Lower lobe of right lung (tissue), 2 donors: ENCODE measurements at regions not wholly inside any gene's neighbourhood (a gene's known extent, or its start where the extent isn't known, plus 50 kb on each side); places are given as distances from the start of the nearest gene placed in this dataset.

Experiments
- ATAC-seq, 2 donors: fragments of 200-7000 bp; cut with Tn5 transposase; one replicate each; pipeline ENCODE4 v1.9.1; 2020 to 2022; ENCODE audit warnings: mild to moderate bottlenecking in 2 of 2, moderate library complexity in 2 of 2
- DNase-seq: peaks from one replicate; pipeline ENCODE4 v3.0.0-alpha.2; 2020
- H3K27ac ChIP-seq: fragments of 200-600 bp; one replicate; pipeline ENCODE4 v1.8.0; 2022
- H3K27me3 ChIP-seq: fragments of 200-600 bp; one replicate; pipeline ENCODE4 v1.8.0; 2022; ENCODE audit warnings: low read depth
- H3K36me3 ChIP-seq: fragments of 200-600 bp; one replicate; pipeline ENCODE4 v1.8.0; 2022; ENCODE audit warnings: mild to moderate bottlenecking
- H3K4me1 ChIP-seq: fragments of 200-600 bp; one replicate; pipeline ENCODE4 v1.8.0; 2022
- H3K4me3 ChIP-seq: fragments of 200-600 bp; one replicate; pipeline ENCODE4 v1.8.0; 2022; ENCODE audit warnings: mild to moderate bottlenecking
- H3K9me3 ChIP-seq: fragments of 200-600 bp; one replicate; pipeline ENCODE4 v1.8.0; 2022
- CTCF ChIP-seq: fragments of 200-600 bp; IDR thresholded peaks from one replicate; pipeline ENCODE4 v1.8.0; 2022; ENCODE audit warnings: antibody characterized with exemption, mild to moderate bottlenecking
- intact Hi-C: fragments of 100-400 bp; cut with DNase I; formaldehyde crosslinking; loops from one replicate; pipeline ENCODE4 v1.11.0; 2022
- donor health status: DM: no; HTN: yes; CAD: no; lungs with severe emphysema.

GRCh38 chr21:27647401-27647800 lies 680.5 kb upstream of the ADAMTS5 start:
- no peak for TF ChIP-seq CTCF
- intact Hi-C loops = no loop called here
- no peaks in the 10 kb centered on the region for H3K27me3 ChIP-seq
- H3K9me3 ChIP-seq = no peaks in the 10 kb centered on the region
- H3K36me3 ChIP-seq = no peaks in the 10 kb centered on the region
- H3K4me1 ChIP-seq = no peaks in the 10 kb centered on the region
- ATAC-seq (no peak), DNase-seq (no peak)
- H3K27ac ChIP-seq = no peak overlapping the region
- H3K4me3 ChIP-seq = no peak overlapping the region

DNA sequence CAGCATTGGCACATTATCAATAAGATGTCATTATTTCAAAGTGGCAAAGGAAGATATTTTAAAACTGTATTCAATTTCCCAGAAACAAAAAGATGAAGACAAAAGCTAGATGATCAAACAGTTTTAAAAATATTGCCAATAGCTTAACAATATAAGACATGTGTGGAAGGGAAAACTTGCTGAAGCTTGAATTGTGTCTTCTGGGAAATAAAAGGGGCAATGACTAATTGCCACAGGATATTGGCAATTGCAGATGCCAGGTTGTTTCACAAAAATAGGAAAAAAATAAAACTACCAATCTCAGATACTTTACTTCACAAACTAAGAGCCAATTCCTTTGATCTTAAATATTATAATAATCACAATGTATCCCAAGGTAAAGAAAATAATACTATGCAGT lies 679.8 kb upstream of the ADAMTS5 start:
- Histone ChIP-seq H3K4me3 (no peak overlapping the region), H3K36me3 (no peaks in the 10 kb centered on the region), H3K9me3 (no peaks in the 10 kb centered on the region), H3K4me1 (no peaks in the 10 kb centered on the region), H3K27me3 (no peaks in the 10 kb centered on the region), H3K27ac (no peak overlapping the region)
- DNase-seq = no peak
- intact Hi-C loops = no loop called here
- TF ChIP-seq CTCF = no peak
- no peak for ATAC-seq

DNA sequence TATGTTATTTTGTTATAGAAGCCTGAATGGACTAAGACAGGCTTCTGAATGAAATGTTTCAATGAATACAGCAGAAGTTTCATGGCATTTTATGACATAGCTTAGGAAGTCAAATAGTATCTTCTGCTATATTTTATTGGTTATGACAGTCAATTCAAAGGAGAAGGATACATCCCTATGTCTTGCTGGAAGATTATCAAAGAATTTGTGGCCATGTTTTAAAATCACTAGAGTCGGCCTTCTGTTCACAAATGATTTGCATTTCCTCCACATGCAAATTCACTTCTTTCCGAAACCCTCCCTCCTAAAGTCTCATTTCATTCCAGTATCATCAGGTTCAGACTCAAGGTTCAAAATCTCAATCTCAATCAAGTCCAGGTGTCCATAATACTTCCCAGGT lies 679.2 kb upstream of the ADAMTS5 start:
- H3K36me3 ChIP-seq = no peaks in the 10 kb centered on the region
- H3K27ac ChIP-seq = no peak overlapping the region
- DNase-seq = no peak
- H3K9me3 ChIP-seq = no peaks in the 10 kb centered on the region
- no peaks in the 10 kb centered on the region for H3K27me3 ChIP-seq
- intact Hi-C loops = no loop called here
- no peak overlapping the region for H3K4me3 ChIP-seq
- H3K4me1 ChIP-seq = no peaks in the 10 kb centered on the region
- ATAC-seq = no peak
- no peak for TF ChIP-seq CTCF

- Histone ChIP-seq H3K27me3 (no peaks in the 10 kb centered on the region), H3K4me1 (no peaks in the 10 kb centered on the region), H3K9me3 (no peaks in the 10 kb centered on the region), H3K27ac (no peak overlapping the region), H3K4me3 (no peak overlapping the region), H3K36me3 (no peaks in the 10 kb centered on the region)
- DNase-seq = no peak
- intact Hi-C loops = no loop called here
- ATAC-seq = no peak
- no peak for TF ChIP-seq CTCF
Observed at GRCh38 chr21:27645285-27645684, 678.4 kb upstream of the ADAMTS5 start.

- Histone ChIP-seq H3K27me3 (no peaks in the 10 kb centered on the region), H3K9me3 (no peaks in the 10 kb centered on the region), H3K4me3 (no peak overlapping the region), H3K4me1 (no peaks in the 10 kb centered on the region), H3K27ac (no peak overlapping the region), H3K36me3 (no peaks in the 10 kb centered on the region)
- ATAC-seq (no peak), DNase-seq (no peak)
- TF ChIP-seq CTCF = no peak
- intact Hi-C loops = no loop called here
Observed at GRCh38 chr21:27643326-27643725, 676.4 kb upstream of the ADAMTS5 start.

- H3K4me1 ChIP-seq = no peaks in the 10 kb centered on the region
- intact Hi-C loops = no loop called here
- no peak for ATAC-seq
- no peaks in the 10 kb centered on the region for H3K27me3 ChIP-seq
- no peak overlapping the region for H3K27ac ChIP-seq
- DNase-seq = no peak
- no peak overlapping the region for H3K4me3 ChIP-seq
- H3K9me3 ChIP-seq = no peaks in the 10 kb centered on the region
- TF ChIP-seq CTCF = no peak
- no peaks in the 10 kb centered on the region for H3K36me3 ChIP-seq
Observed at GRCh38 chr21:27639286-27639685, 672.4 kb upstream of the ADAMTS5 start.
